SU-DHL-6 (cell line): ENCODE measurements at regions not wholly inside any gene's neighbourhood (a gene's known extent, or its start where the extent isn't known, plus 50 kb on each side); places are given as distances from the start of the nearest gene placed in this dataset.

Source experiments
- H2AFZ ChIP-seq: fragments of 200-600 bp; sonication (generic); 2 replicates; pipeline ENCODE4 v1.6.1; 2014; ENCODE audit warnings: low read depth, mild to moderate bottlenecking, moderate library complexity, mixed read lengths, antibody characterized with exemption, low read length; ENCODE audit not compliant: severe bottlenecking
- H3F3A ChIP-seq: fragments of 200-600 bp; shearing (Covaris generic); 2 replicates; pipeline ENCODE4 v1.6.0; 2016; ENCODE audit warnings: antibody characterized with exemption, mild to moderate bottlenecking; ENCODE audit not compliant: insufficient read depth
- H3K27ac ChIP-seq: fragments of 200-600 bp; sonication (generic); 2 replicates; pipeline ENCODE4 v1.5.1; 2016; ENCODE audit warnings: low read depth, mild to moderate bottlenecking, low read length, moderate library complexity, mixed read lengths
- H3K27me3 ChIP-seq: fragments of 200-600 bp; sonication (generic), shearing (Covaris generic); 2 replicates; pipeline ENCODE4 v1.6.0; 2014; ENCODE audit warnings: mild to moderate bottlenecking, low read length
- H3K36me3 ChIP-seq: fragments of 200-600 bp; sonication (generic); 2 replicates; pipeline ENCODE4 v1.6.1; 2014; ENCODE audit warnings: mild to moderate bottlenecking, low read length, mixed read lengths
- H3K4me2 ChIP-seq: fragments of 300-600, 200-600 bp; shearing (Covaris generic), sonication (generic); 2 replicates; pipeline ENCODE4 v1.6.0; 2014; ENCODE audit warnings: low read length, low read depth, mild to moderate bottlenecking; ENCODE audit not compliant: poor library complexity, severe bottlenecking
- H3K4me3 ChIP-seq: fragments of 200-600 bp; sonication (generic); 2 replicates; pipeline ENCODE4 v1.5.1; 2014; ENCODE audit warnings: antibody characterized with exemption, low read length, mild to moderate bottlenecking, mixed read lengths; ENCODE audit not compliant: insufficient read depth, poor library complexity, severe bottlenecking
- H3K79me2 ChIP-seq: fragments of 200-600 bp; sonication (generic); 2 replicates; pipeline ENCODE4 v1.6.1; 2014; ENCODE audit warnings: mild to moderate bottlenecking, low read length, moderate library complexity; ENCODE audit not compliant: insufficient read depth
- H3K9ac ChIP-seq: fragments of 200-600 bp; sonication (generic); 2 replicates; pipeline ENCODE4 v1.7.0; 2014; ENCODE audit warnings: mild to moderate bottlenecking, low read length
- H3K9me2 ChIP-seq: fragments of 200-600 bp; sonication (generic); replicated peaks from 2 replicates; pipeline ENCODE4 v1.6.1; 2014; ENCODE audit warnings: low read length; ENCODE audit not compliant: insufficient read depth
- H3K9me3 ChIP-seq: fragments of 200-600 bp; sonication (generic); 2 replicates; pipeline ENCODE4 v1.6.1; 2014; ENCODE audit warnings: low read length, mixed read lengths; ENCODE audit not compliant: insufficient read depth
- H4K20me1 ChIP-seq: fragments of 200-600 bp; sonication (generic); 2 replicates; pipeline ENCODE4 v1.6.1; 2014; ENCODE audit warnings: low read depth, mild to moderate bottlenecking, antibody characterized with exemption, low read length, moderate library complexity, mixed read lengths
- EZH2phosphoT487 ChIP-seq: fragments of 200-600 bp; sonication (generic), shearing (Covaris generic); conservative IDR thresholded peaks from 2 replicates; pipeline ENCODE4 v1.6.1; 2018; ENCODE audit warnings: mild to moderate bottlenecking, antibody characterized with exemption, low read length, moderate library complexity, mixed read lengths
- TF ChIP-seq, protein P1 (sequence below): fragments of 200-600 bp; sonication (generic); IDR thresholded peaks from one replicate; pipeline ENCODE4 v1.5.1; 2017; ENCODE audit warnings: antibody characterized with exemption, mild to moderate bottlenecking, low read length, moderate library complexity; ENCODE audit not compliant: insufficient read depth, poor library complexity, severe bottlenecking

DNA sequence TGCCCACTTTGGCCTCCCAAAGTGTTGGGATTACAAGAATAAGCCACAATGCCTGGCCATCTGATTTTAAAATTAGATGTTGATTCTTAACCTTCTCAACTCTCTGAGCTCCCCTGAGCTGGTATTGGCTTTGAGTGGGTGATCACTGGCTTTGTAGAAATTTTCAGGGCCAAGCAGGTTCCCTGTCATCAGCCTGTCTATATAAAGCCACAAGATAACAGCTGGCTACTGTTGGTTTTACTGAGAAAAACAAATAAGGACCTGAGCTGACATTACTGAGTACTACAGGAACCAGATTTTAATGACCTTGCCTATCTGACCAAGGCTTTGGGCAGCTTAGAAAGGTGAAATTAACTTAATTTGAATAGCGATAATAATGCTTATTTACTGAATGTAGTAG, 153.6 kb downstream of the MSX2 start:
- no peaks in the 10 kb centered on the region for H3K79me2 ChIP-seq
- no peaks in the 10 kb centered on the region for H3F3A ChIP-seq
- H3K9me2 ChIP-seq = no peaks in the 10 kb centered on the region
- no peak overlapping the region for H3K4me2 ChIP-seq
- no peak overlapping the region for H2AFZ ChIP-seq
- H3K36me3 ChIP-seq = no peaks in the 10 kb centered on the region
- H3K4me3 ChIP-seq = no peak overlapping the region
- H3K9ac ChIP-seq = no peak overlapping the region
- no peak overlapping the region for H3K27ac ChIP-seq
- H4K20me1 ChIP-seq = no peaks in the 10 kb centered on the region
- no peak for TF ChIP-seq EZH2phosphoT487
- TF ChIP-seq, protein P1, sequence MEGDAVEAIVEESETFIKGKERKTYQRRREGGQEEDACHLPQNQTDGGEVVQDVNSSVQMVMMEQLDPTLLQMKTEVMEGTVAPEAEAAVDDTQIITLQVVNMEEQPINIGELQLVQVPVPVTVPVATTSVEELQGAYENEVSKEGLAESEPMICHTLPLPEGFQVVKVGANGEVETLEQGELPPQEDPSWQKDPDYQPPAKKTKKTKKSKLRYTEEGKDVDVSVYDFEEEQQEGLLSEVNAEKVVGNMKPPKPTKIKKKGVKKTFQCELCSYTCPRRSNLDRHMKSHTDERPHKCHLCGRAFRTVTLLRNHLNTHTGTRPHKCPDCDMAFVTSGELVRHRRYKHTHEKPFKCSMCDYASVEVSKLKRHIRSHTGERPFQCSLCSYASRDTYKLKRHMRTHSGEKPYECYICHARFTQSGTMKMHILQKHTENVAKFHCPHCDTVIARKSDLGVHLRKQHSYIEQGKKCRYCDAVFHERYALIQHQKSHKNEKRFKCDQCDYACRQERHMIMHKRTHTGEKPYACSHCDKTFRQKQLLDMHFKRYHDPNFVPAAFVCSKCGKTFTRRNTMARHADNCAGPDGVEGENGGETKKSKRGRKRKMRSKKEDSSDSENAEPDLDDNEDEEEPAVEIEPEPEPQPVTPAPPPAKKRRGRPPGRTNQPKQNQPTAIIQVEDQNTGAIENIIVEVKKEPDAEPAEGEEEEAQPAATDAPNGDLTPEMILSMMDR = no peak
- no peaks in the 10 kb centered on the region for H3K9me3 ChIP-seq
- H3K27me3 ChIP-seq = 0 out of 2 replicates have a peak, but pooled peaks cover 4% of the 10 kb centered on the region

DNA sequence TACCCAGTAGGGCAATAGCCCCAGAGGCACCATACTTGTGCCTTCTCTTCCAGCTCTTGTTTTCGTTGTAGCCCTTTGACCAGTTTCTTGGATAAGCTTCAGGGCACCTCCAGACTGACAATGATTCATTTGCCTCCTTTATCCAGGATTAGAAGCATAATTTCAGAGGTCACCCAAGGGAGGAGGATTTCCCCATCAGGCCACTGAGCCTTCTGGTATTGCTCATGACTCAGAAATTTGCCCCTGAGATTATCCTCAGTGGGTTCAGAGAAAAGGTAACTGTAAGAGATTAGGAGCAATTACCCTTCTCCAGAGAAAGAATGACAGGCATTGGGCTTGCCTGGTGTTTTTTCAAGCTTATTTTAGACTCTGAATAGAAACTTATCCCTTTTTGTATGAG, 147.9 kb downstream of the MSX2 start:
- Histone ChIP-seq H3F3A (no peaks in the 10 kb centered on the region), H3K27ac (no peak overlapping the region), H3K36me3 (no peaks in the 10 kb centered on the region), H3K9me3 (no peaks in the 10 kb centered on the region), H3K27me3 (no peaks in the 10 kb centered on the region), H3K4me3 (no peak overlapping the region), H4K20me1 (no peaks in the 10 kb centered on the region), H2AFZ (no peak overlapping the region), H3K79me2 (no peaks in the 10 kb centered on the region), H3K9me2 (no peaks in the 10 kb centered on the region), H3K4me2 (no peak overlapping the region), H3K9ac (no peak overlapping the region)
- TF ChIP-seq EZH2phosphoT487 = no peak
- TF ChIP-seq, protein P1 = no peak

DNA sequence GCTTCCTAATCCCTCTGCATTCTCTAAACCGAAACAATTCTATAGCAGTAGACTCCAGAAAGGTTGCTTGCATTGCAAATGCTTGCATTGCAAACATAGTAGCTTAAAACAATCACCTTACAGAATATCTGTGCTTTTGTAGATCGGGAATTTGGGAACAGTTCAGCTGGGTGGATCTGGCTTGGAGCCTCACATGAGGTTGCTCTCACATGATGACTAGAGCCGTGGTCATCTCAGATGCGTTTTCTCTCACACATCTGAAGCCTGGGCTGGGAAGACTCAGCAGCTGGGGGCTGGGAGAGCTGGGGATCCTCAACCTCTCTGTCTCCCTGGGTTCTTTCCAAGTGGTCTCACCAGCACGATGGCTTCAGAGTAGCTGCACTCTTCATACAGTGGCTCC, 127.8 kb downstream of the MSX2 start:
- Histone ChIP-seq H4K20me1 (no peaks in the 10 kb centered on the region), H3K79me2 (no peaks in the 10 kb centered on the region), H3K9ac (no peak overlapping the region), H3K27ac (no peak overlapping the region), H3F3A (no peaks in the 10 kb centered on the region), H3K27me3 (no peaks in the 10 kb centered on the region), H2AFZ (no peak overlapping the region), H3K4me3 (no peak overlapping the region), H3K9me3 (no peaks in the 10 kb centered on the region), H3K4me2 (no peak overlapping the region), H3K36me3 (no peaks in the 10 kb centered on the region), H3K9me2 (no peaks in the 10 kb centered on the region)
- TF ChIP-seq, protein P1 = no peak
- no peak for TF ChIP-seq EZH2phosphoT487
